Psoas muscle (tissue), 7 donors: ENCODE measurements at regions not wholly inside any gene's neighbourhood (a gene's known extent, or its start where the extent isn't known, plus 50 kb on each side); places are given as distances from the start of the nearest gene placed in this dataset.
"Not testable (repeated sequence)": the region's sequence is repeated elsewhere in the genome, so short reads cannot be mapped to it uniquely, and the experiment has no call there.

Experiments
- ATAC-seq, 4 donors: fragments of 200-7000 bp; cut with Tn5 transposase; one replicate each; pipeline ENCODE4 v1.9.1; 2020; ENCODE audit warnings: moderate library complexity in 3 of 4, mild to moderate bottlenecking in 2 of 4
- DNase-seq, 2 donors: peaks; one replicate each; pipeline ENCODE4 v3.0.0-alpha.2; 2020
- H3K27ac ChIP-seq: fragments of 200-600 bp; one replicate; pipeline ENCODE4 v1.8.0; 2022
- H3K27me3 ChIP-seq, 3 donors: fragments of 200-600 bp in 1 of 3; one replicate each; pipeline versions ENCODE4 v1.6.1 to v1.8.0; 2013 to 2022; ENCODE audit warnings: low read length in 2 of 3, mild to moderate bottlenecking in 2 of 3, moderate library complexity in 1 of 3; ENCODE audit not compliant: insufficient read depth in 3 of 3
- H3K36me3 ChIP-seq, 2 donors: fragments of 200-600 bp in 1 of 2; one replicate each; pipeline versions ENCODE4 v1.6.1 to v1.8.0; 2013 to 2022; ENCODE audit warnings: low read depth in 1 of 2, mild to moderate bottlenecking in 1 of 2, moderate library complexity in 1 of 2; ENCODE audit not compliant: insufficient read depth in 1 of 2
- H3K4me1 ChIP-seq: fragments of 200-600 bp; one replicate; pipeline ENCODE4 v1.8.0; 2022
- H3K4me3 ChIP-seq: fragments of 200-600 bp; one replicate; pipeline ENCODE4 v1.8.0; 2022; ENCODE audit warnings: mild to moderate bottlenecking
- H3K9me3 ChIP-seq: fragments of 200-600 bp; one replicate; pipeline ENCODE4 v1.8.0; 2022
- CTCF ChIP-seq: fragments of 200-600 bp; IDR thresholded peaks from one replicate; pipeline ENCODE4 v1.8.0; 2022; ENCODE audit warnings: antibody characterized with exemption
- WGBS, 3 donors: extraction: QIAGEN DNeasy Blood & Tissue Kit; methylation state at CpG; one replicate each; pipeline versions ENCODE4 v1.1.6 to v1.1.7; 2013; 5-methylcytosine and 5-hydroxymethylcytosine counted together
- intact Hi-C, 2 donors: fragments of 100-400 bp; cut with DNase I; formaldehyde crosslinking; loops; one replicate each; pipeline versions ENCODE4 v1.11.0 to v1.14.2; 2022
- donor health status: healthy with polysubstance abuse.
- donor health status: DM: no; HTN: no; CAD: no; lungs with moderate emphysema.
- donor health status: Bipolar disorder and iron deficiency.
- donor health status: healthy.
- donor health status: DM: yes; HTN: yes; CAD: no.
- donor health status: DM: no; HTN: no; CAD: no.
- donor health status: DM: yes; HTN: yes; CAD: no.

GRCh38 chr5:164139423-164139822, 634.0 kb downstream of the MAT2B start:
- Histone ChIP-seq H3K4me1 (no peaks in the 10 kb centered on the region), H3K9me3 (no peaks in the 10 kb centered on the region), H3K27me3 (no peaks in the 10 kb centered on the region), H3K27ac (no peak overlapping the region), H3K4me3 (no peak overlapping the region), H3K36me3 (no peaks in the 10 kb centered on the region)
- DNase-seq (no peak), ATAC-seq (no peak)
- TF ChIP-seq CTCF: no peak
- WGBS, 3 donors: 84 to 92% (median 85%) methylated on average over 2 of the region's 2 CpGs
- intact Hi-C loops: no loop called here

GRCh38 chr5:164145458-164145857, 640.0 kb downstream of the MAT2B start:
- intact Hi-C loops: no loop called here
- TF ChIP-seq CTCF: no peak
- H3K4me1 ChIP-seq: no peaks in the 10 kb centered on the region
- DNase-seq (no peak), ATAC-seq (no peak)
- H3K27ac ChIP-seq: no peak overlapping the region
- no peaks in the 10 kb centered on the region for H3K9me3 ChIP-seq
- 87 to 93% (median 89%) methylated on average over 1 of the region's 1 CpG for WGBS, 3 donors
- no peaks in the 10 kb centered on the region for H3K27me3 ChIP-seq
- H3K36me3 ChIP-seq: no peaks in the 10 kb centered on the region
- H3K4me3 ChIP-seq: no peak overlapping the region

- WGBS, 3 donors: 83 to 91% (median 88%) methylated on average over 4 of the region's 4 CpGs
- H3K27me3 ChIP-seq: no peaks in the 10 kb centered on the region
- H3K36me3 ChIP-seq: no peaks in the 10 kb centered on the region
- TF ChIP-seq CTCF: no peak
- H3K9me3 ChIP-seq: no peaks in the 10 kb centered on the region
- DNase-seq (no peak), ATAC-seq (no peak)
- H3K4me3 ChIP-seq: no peak overlapping the region
- H3K4me1 ChIP-seq: no peaks in the 10 kb centered on the region
- no peak overlapping the region for H3K27ac ChIP-seq
- intact Hi-C loops: no loop called here
Observed at GRCh38 chr5:164146223-164146622, 640.8 kb downstream of the MAT2B start.

- no peak overlapping the region for H3K27ac ChIP-seq
- no peaks in the 10 kb centered on the region for H3K36me3 ChIP-seq
- intact Hi-C loops: no loop called here
- H3K4me3 ChIP-seq: no peak overlapping the region
- DNase-seq (no peak), ATAC-seq (no peak)
- no peaks in the 10 kb centered on the region for H3K9me3 ChIP-seq
- no peaks in the 10 kb centered on the region for H3K27me3 ChIP-seq
- no peak for TF ChIP-seq CTCF
- no peaks in the 10 kb centered on the region for H3K4me1 ChIP-seq
- 68 to 74% (median 70%) methylated on average over 4 of the region's 4 CpGs for WGBS, 3 donors
Observed at GRCh38 chr5:164148292-164148691, 642.9 kb downstream of the MAT2B start.

- DNase-seq, H3K4me3 ChIP-seq, H3K27me3 ChIP-seq, H3K9me3 ChIP-seq, H3K36me3 ChIP-seq, H3K4me1 ChIP-seq, ATAC-seq, intact Hi-C loops, H3K27ac ChIP-seq: not testable (repeated sequence)
- 81 to 94% (median 87%) methylated on average over 1 of the region's 1 CpG for WGBS, 3 donors
Observed at GRCh38 chr5:164152539-164152938, 647.1 kb downstream of the MAT2B start.
